GM23338 (cell line): ENCODE measurements at regions not wholly inside any gene's neighbourhood (a gene's known extent, or its start where the extent isn't known, plus 50 kb on each side); places are given as distances from the start of the nearest gene placed in this dataset.

Experiments
- ATAC-seq: fragments of 200-7000 bp; cut with Tn5 transposase; 3 replicates; pipeline ENCODE4 v1.9.1; 2020
- DNase-seq: peaks from one replicate; pipeline ENCODE4 v3.0.0-alpha.2; 2015; ENCODE audit warnings: low spot score
- H2AFZ ChIP-seq: fragments of 200-600 bp; sonication (generic); 2 replicates; pipeline ENCODE4 v1.8.0; 2016; ENCODE audit warnings: antibody characterized with exemption, mild to moderate bottlenecking, moderate library complexity
- H3F3A ChIP-seq: fragments of 200-600 bp; sonication (generic); replicated peaks from 2 replicates; pipeline ENCODE4 v1.8.0; 2017; ENCODE audit warnings: antibody characterized with exemption, mixed run types, low read depth
- H3K27ac ChIP-seq: fragments of 200-600 bp; sonication (generic); 2 replicates; pipeline ENCODE4 v1.6.1; 2016; ENCODE audit warnings: low read depth
- H3K27me3 ChIP-seq: fragments of 200-600 bp; sonication (generic); 2 replicates; pipeline ENCODE4 v1.8.0; 2016; ENCODE audit warnings: mild to moderate bottlenecking, mixed run types, moderate library complexity; ENCODE audit not compliant: insufficient read depth
- H3K36me3 ChIP-seq: fragments of 200-600 bp; sonication (generic); 2 replicates; pipeline ENCODE4 v1.8.0; 2016; ENCODE audit warnings: mild to moderate bottlenecking; ENCODE audit not compliant: insufficient read depth
- H3K4me1 ChIP-seq: fragments of 200-600 bp; sonication (generic); 2 replicates; pipeline ENCODE4 v1.8.0; 2016; ENCODE audit warnings: mild to moderate bottlenecking, moderate library complexity; ENCODE audit not compliant: insufficient read depth
- H3K4me2 ChIP-seq: fragments of 200-600 bp; sonication (generic); 2 replicates; pipeline ENCODE4 v1.7.1; 2017; ENCODE audit warnings: mixed run types
- H3K4me3 ChIP-seq: fragments of 200-600 bp; sonication (generic); 2 replicates; pipeline ENCODE4 v1.6.1; 2016; ENCODE audit warnings: mixed run types
- H3K79me2 ChIP-seq: fragments of 200-600 bp; sonication (generic); replicated peaks from 2 replicates; pipeline ENCODE4 v1.8.0; 2017; ENCODE audit warnings: mild to moderate bottlenecking; ENCODE audit not compliant: insufficient read depth
- H3K9me2 ChIP-seq: fragments of 200-600 bp; sonication (generic); 2 replicates; pipeline ENCODE4 v1.8.0; 2017; ENCODE audit not compliant: insufficient read depth
- H4K20me1 ChIP-seq: fragments of 200-600 bp; sonication (generic); replicated peaks from 2 replicates; pipeline ENCODE4 v1.8.0; 2017; ENCODE audit warnings: mild to moderate bottlenecking; ENCODE audit not compliant: insufficient read depth
- H3K27ac Mint-ChIP-seq: 2 replicates; pipeline ENCODE4 v1.8.0; 2020; ENCODE audit warnings: inconsistent platforms, mild to moderate bottlenecking, moderate library complexity, mixed read lengths
- H3K27me3 Mint-ChIP-seq: 3 replicates; pipeline ENCODE4 v1.8.0; 2022; ENCODE audit warnings: low read depth, mild to moderate bottlenecking, moderate library complexity, mixed read lengths, inconsistent platforms; ENCODE audit not compliant: insufficient read depth, poor library complexity
- H3K36me3 Mint-ChIP-seq: 3 replicates; pipeline ENCODE4 v1.8.0; 2021; ENCODE audit warnings: low read depth, mild to moderate bottlenecking, inconsistent platforms, moderate library complexity, mixed read lengths
- H3K4me1 Mint-ChIP-seq: 3 replicates; pipeline ENCODE4 v1.8.0; 2020; ENCODE audit warnings: mild to moderate bottlenecking, inconsistent platforms, mixed read lengths
- H3K4me3 Mint-ChIP-seq: 3 replicates; pipeline ENCODE4 v1.8.0; 2021; ENCODE audit warnings: moderate library complexity, mild to moderate bottlenecking, inconsistent platforms, mixed read lengths
- H3K9me3 Mint-ChIP-seq: 3 replicates; pipeline ENCODE4 v1.8.0; 2020; ENCODE audit warnings: moderate library complexity, mild to moderate bottlenecking, inconsistent platforms, mixed read lengths
- CREB1 ChIP-seq: fragments of 250-450 bp; sonication (Bioruptor Pico); IDR thresholded peaks from 2 replicates; pipeline ENCODE4 v1.5.0; 2020; ENCODE audit warnings: low read depth, mild to moderate bottlenecking, moderate library complexity
- CTCF ChIP-seq, 2 experiments: fragments of 200-600 bp in 1 of 2; sonication (generic) in 1 of 2; conservative IDR thresholded peaks; 2 replicates each; pipeline versions ENCODE4 v1.5.1 to v1.6.1; 2016 to 2017; ENCODE audit warnings: antibody characterized with exemption in 2 of 2, low read depth in 2 of 2, mild to moderate bottlenecking in 2 of 2, moderate library complexity in 1 of 2
- ETS1 ChIP-seq: IDR thresholded peaks from 2 replicates; pipeline ENCODE4 v1.6.1; 2016; ENCODE audit warnings: antibody characterized with exemption
- EZH2 ChIP-seq: fragments of 200-600 bp; sonication (generic); IDR thresholded peaks from one replicate; pipeline ENCODE4 v1.8.0; 2017; ENCODE audit warnings: antibody characterized with exemption, mild to moderate bottlenecking, low read depth; ENCODE audit not compliant: unreplicated experiment
- EZH2phosphoT487 ChIP-seq: fragments of 200-600 bp; sonication (generic); IDR thresholded peaks from one replicate; pipeline ENCODE4 v1.8.1; 2018; ENCODE audit warnings: antibody characterized with exemption; ENCODE audit not compliant: unreplicated experiment
- JUNB ChIP-seq: IDR thresholded peaks from one replicate; pipeline ENCODE4 v1.6.1; 2016; ENCODE audit warnings: antibody characterized with exemption; ENCODE audit not compliant: unreplicated experiment
- POLR2AphosphoS5 ChIP-seq: IDR thresholded peaks from 2 replicates; pipeline ENCODE4 v1.6.1; 2016; ENCODE audit warnings: antibody characterized with exemption, low read depth
- REST ChIP-seq: IDR thresholded peaks from one replicate; pipeline ENCODE4 v1.6.1; 2018; ENCODE audit warnings: antibody characterized with exemption; ENCODE audit not compliant: unreplicated experiment
- STAT1 ChIP-seq: IDR thresholded peaks from one replicate; pipeline ENCODE4 v1.6.1; 2016; ENCODE audit warnings: antibody characterized with exemption; ENCODE audit not compliant: unreplicated experiment
- ZNF114 ChIP-seq: fragments of 250-450 bp; sonication (Bioruptor Pico); IDR thresholded peaks from 2 replicates; pipeline ENCODE4 v1.5.0; 2020; ENCODE audit warnings: mild to moderate bottlenecking, moderate library complexity
- ZNF331 ChIP-seq: fragments of 250-450 bp; sonication (Bioruptor Pico); IDR thresholded peaks from 2 replicates; pipeline ENCODE4 v1.5.0; 2020; ENCODE audit warnings: low read depth, mild to moderate bottlenecking, moderate library complexity
- ZNF462 ChIP-seq: fragments of 250-450 bp; sonication (Bioruptor Pico); IDR thresholded peaks from 2 replicates; pipeline ENCODE4 v1.5.0; 2020; ENCODE audit warnings: mild to moderate bottlenecking, moderate library complexity

GRCh38 chr2:139160836-139161235 lies 380.6 kb upstream of the NXPH2 start (continued):
- TF ChIP-seq ZNF462 (CRISPR knock-in tag) (no peak), ETS1 (no peak), STAT1 (no peak), ZNF331 (CRISPR knock-in tag) (no peak), ZNF114 (CRISPR knock-in tag) (no peak)

GRCh38 chr2:139159177-139159576 lies 379.0 kb upstream of the NXPH2 start:
- Mint-ChIP-seq H3K4me1 (peaks cover 15% of the 10 kb centered on the region), H3K9me3 (no peaks in the 10 kb centered on the region), H3K27ac (no peak overlapping the region), H3K27me3 (peaks cover 2% of the 10 kb centered on the region), H3K4me3 (no peak overlapping the region), H3K36me3 (no peaks in the 10 kb centered on the region)
- no peak overlapping the region for H3K4me3 ChIP-seq
- no peaks in the 10 kb centered on the region for H4K20me1 ChIP-seq
- no peak overlapping the region for H3K4me2 ChIP-seq
- H2AFZ ChIP-seq = no peak overlapping the region
- H3K9me2 ChIP-seq = no peaks in the 10 kb centered on the region
- ATAC-seq = no peak
- peaks cover 18% of the 10 kb centered on the region; the same call in 1 of the 2 replicates for H3K4me1 ChIP-seq
- DNase-seq = no peak
- no peaks in the 10 kb centered on the region for H3K79me2 ChIP-seq
- no peaks in the 10 kb centered on the region for H3K27me3 ChIP-seq
- no peaks in the 10 kb centered on the region for H3F3A ChIP-seq
- H3K27ac ChIP-seq = no peak overlapping the region
- H3K36me3 ChIP-seq = no peaks in the 10 kb centered on the region
- TF ChIP-seq REST (no peak), EZH2phosphoT487 (no peak), POLR2AphosphoS5 (no peak), CTCF (conservative IDR thresholded peaks at IDR 0.05; ENCODE audit: low read depth in 2 of 2) (no peak), ZNF114 (CRISPR knock-in tag) (no peak), CREB1 (CRISPR knock-in tag) (no peak), STAT1 (no peak), JUNB (no peak), EZH2 (no peak)
